OCI-LY7 (cell line): ENCODE measurements at regions not wholly inside any gene's neighbourhood (a gene's known extent, or its start where the extent isn't known, plus 50 kb on each side); places are given as distances from the start of the nearest gene placed in this dataset.

Experiments
- BruUV-seq: library from RNA; stranded (reverse); fragments of 400-500 nt; replicated peaks from 2 replicates; lab custom pipeline; 2021; lab: Mats Ljungman, UMichigan
- CTCF ChIA-PET: fragments of 300-600 bp; sonication (Branson Sonifier 250); formaldehyde crosslinking; loops from one replicate; lab custom pipeline; 2022; ENCODE audit warnings: antibody characterized with exemption; ENCODE audit not compliant: unreplicated experiment; lab: Charles Lee
- POLR2A ChIA-PET: fragments of 300-600 bp; sonication (Branson Sonifier 250); formaldehyde crosslinking; loops from one replicate; lab custom pipeline; 2022; ENCODE audit warnings: antibody characterized with exemption; lab: Charles Lee
- DNase-seq: peaks from one replicate; pipeline ENCODE4 v3.0.0-alpha.2; 2015; ENCODE audit warnings: low spot score
- H2AFZ ChIP-seq: fragments of 200-600 bp; sonication (generic), shearing (Covaris generic); 2 replicates; pipeline ENCODE4 v1.6.1; 2014; ENCODE audit warnings: mild to moderate bottlenecking, antibody characterized with exemption, low read length, moderate library complexity
- H3K27ac ChIP-seq: fragments of 200-600 bp; sonication (generic); 2 replicates; pipeline ENCODE4 v1.5.1; 2014; ENCODE audit warnings: mixed run types, low read depth, mild to moderate bottlenecking, moderate library complexity, low read length, inconsistent platforms; ENCODE audit not compliant: poor library complexity, severe bottlenecking
- H3K36me3 ChIP-seq: fragments of 200-600 bp; sonication (generic); 2 replicates; pipeline ENCODE4 v1.6.1; 2014; ENCODE audit warnings: mild to moderate bottlenecking, antibody characterized with exemption, low read length, moderate library complexity, mixed read lengths; ENCODE audit not compliant: insufficient read depth
- H3K4me1 ChIP-seq: fragments of 200-600 bp; sonication (generic); 2 replicates; pipeline ENCODE4 v1.5.1; 2014; ENCODE audit warnings: mild to moderate bottlenecking, low read length; ENCODE audit not compliant: insufficient read depth, poor library complexity, severe bottlenecking
- H3K4me2 ChIP-seq: fragments of 200-600 bp; sonication (generic); 2 replicates; pipeline ENCODE4 v1.6.1; 2014; ENCODE audit warnings: mild to moderate bottlenecking, low read length
- H3K4me3 ChIP-seq: fragments of 200-600 bp; sonication (generic); 2 replicates; pipeline ENCODE4 v1.5.1; 2014; ENCODE audit warnings: mild to moderate bottlenecking, low read depth, low read length; ENCODE audit not compliant: poor library complexity, severe bottlenecking
- H3K79me2 ChIP-seq: fragments of 200-600 bp; sonication (generic); 2 replicates; pipeline ENCODE4 v1.6.1; 2016; ENCODE audit warnings: low read depth, mild to moderate bottlenecking, low read length, moderate library complexity, mixed read lengths; ENCODE audit not compliant: insufficient read depth
- H3K9me2 ChIP-seq: fragments of 200-600 bp; sonication (generic); 2 replicates; pipeline ENCODE4 v1.6.1; 2016; ENCODE audit warnings: mild to moderate bottlenecking, low read length, mixed read lengths; ENCODE audit not compliant: insufficient read depth
- H3K9me3 ChIP-seq: fragments of 200-600 bp; sonication (generic); 2 replicates; pipeline ENCODE4 v1.6.1; 2014; ENCODE audit warnings: mild to moderate bottlenecking, mixed run types, low read length, mixed read lengths
- H4K20me1 ChIP-seq: fragments of 200-600 bp; sonication (generic); 2 replicates; pipeline ENCODE4 v1.6.1; 2014; ENCODE audit warnings: mild to moderate bottlenecking, antibody characterized with exemption, low read length, moderate library complexity, mixed read lengths; ENCODE audit not compliant: insufficient read depth
- CTCF ChIP-seq: fragments of 200-600 bp; sonication (generic); conservative IDR thresholded peaks from 2 replicates; pipeline ENCODE4 v1.5.1; 2014; ENCODE audit warnings: mild to moderate bottlenecking, antibody characterized with exemption, low read length, moderate library complexity, mixed read lengths
- EZH2phosphoT487 ChIP-seq: fragments of 200-600 bp; sonication (generic); IDR thresholded peaks from 2 replicates; pipeline ENCODE4 v1.6.1; 2018; ENCODE audit warnings: low read depth, borderline replicate concordance, mild to moderate bottlenecking, mixed run types, antibody characterized with exemption, low read length, moderate library complexity, mixed read lengths
- intact Hi-C: fragments of 100-400 bp; cut with micrococcal nuclease; formaldehyde crosslinking; loops from one replicate; pipeline ENCODE4 v1.10.0; 2022; ENCODE audit not compliant: unreplicated experiment

GRCh38 chr1:82487778-82488177 is 687.0 kb downstream of the ADGRL2 start:
- ChIA-PET POLR2A (no interaction called here), CTCF (no interaction called here)
- TF ChIP-seq CTCF (no peak), EZH2phosphoT487 (no peak)
- H3K27ac ChIP-seq: no peak overlapping the region
- no peaks in the 10 kb centered on the region for H3K9me3 ChIP-seq
- H3K4me3 ChIP-seq: no peak overlapping the region
- BruUV-seq: no TSS peak
- H3K36me3 ChIP-seq: no peaks in the 10 kb centered on the region
- H3K9me2 ChIP-seq: no peaks in the 10 kb centered on the region
- DNase-seq: no peak
- no peaks in the 10 kb centered on the region for H3K79me2 ChIP-seq
- H3K4me2 ChIP-seq: no peak overlapping the region
- intact Hi-C loops: no loop called here
- no peaks in the 10 kb centered on the region for H4K20me1 ChIP-seq
- no peaks in the 10 kb centered on the region for H3K4me1 ChIP-seq
- no peak overlapping the region for H2AFZ ChIP-seq

GRCh38 chr1:82486969-82487368 is 686.2 kb downstream of the ADGRL2 start:
- intact Hi-C loops: no loop called here
- TF ChIP-seq EZH2phosphoT487 (no peak), CTCF (no peak)
- no peak overlapping the region for H3K27ac ChIP-seq
- H2AFZ ChIP-seq: no peak overlapping the region
- no peak overlapping the region for H3K4me2 ChIP-seq
- ChIA-PET POLR2A (interaction anchor here (0.6 kb wide), 1 partner anchor 217 kb away, joined by 4 read pairs; no protein-coding TSS in a partner anchor), CTCF (no interaction called here)
- no peak overlapping the region for H3K4me3 ChIP-seq
- no peaks in the 10 kb centered on the region for H4K20me1 ChIP-seq
- DNase-seq: no peak
- no peaks in the 10 kb centered on the region for H3K9me2 ChIP-seq
- no peaks in the 10 kb centered on the region for H3K36me3 ChIP-seq
- H3K9me3 ChIP-seq: no peaks in the 10 kb centered on the region
- H3K4me1 ChIP-seq: no peaks in the 10 kb centered on the region
- no peaks in the 10 kb centered on the region for H3K79me2 ChIP-seq
- BruUV-seq: no TSS peak

GRCh38 chr1:82486468-82486867 is 685.7 kb downstream of the ADGRL2 start:
- no peak for DNase-seq
- POLR2A ChIA-PET: no interaction called here
- H3K36me3 ChIP-seq: no peaks in the 10 kb centered on the region
- H3K4me2 ChIP-seq: no peak overlapping the region
- CTCF ChIA-PET: no interaction called here
- H4K20me1 ChIP-seq: no peaks in the 10 kb centered on the region
- no TSS peak for BruUV-seq
- no peaks in the 10 kb centered on the region for H3K9me2 ChIP-seq
- intact Hi-C loops: no loop called here
- no peak for TF ChIP-seq EZH2phosphoT487
- TF ChIP-seq CTCF: no peak
- H3K4me1 ChIP-seq: no peaks in the 10 kb centered on the region
- H2AFZ ChIP-seq: no peak overlapping the region
- no peaks in the 10 kb centered on the region for H3K9me3 ChIP-seq
- H3K27ac ChIP-seq: no peak overlapping the region
- no peak overlapping the region for H3K4me3 ChIP-seq
- no peaks in the 10 kb centered on the region for H3K79me2 ChIP-seq
